Activated CD4-positive, alpha-beta T cell treated with anti-CD3 and anti-CD28 coated beads, Interleukin-2, Interleukin-4, amounts not matched to agents 100 ng/mL and 50 ng/mL, durations not matched to agents 16 hours and 8 hours (primary cell): ENCODE measurements at regions not wholly inside any gene's neighbourhood (a gene's known extent, or its start where the extent isn't known, plus 50 kb on each side); places are given as distances from the start of the nearest gene placed in this dataset.

Source experiments
- DNase-seq: peaks from one replicate; pipeline ENCODE4 v3.0.0-alpha.2; 2020; ENCODE audit warnings: low spot score

- DNase-seq: no peak
Observed at GRCh38 chr18:61256291-61256690, 76.9 kb upstream of the CDH20 start.

DNA sequence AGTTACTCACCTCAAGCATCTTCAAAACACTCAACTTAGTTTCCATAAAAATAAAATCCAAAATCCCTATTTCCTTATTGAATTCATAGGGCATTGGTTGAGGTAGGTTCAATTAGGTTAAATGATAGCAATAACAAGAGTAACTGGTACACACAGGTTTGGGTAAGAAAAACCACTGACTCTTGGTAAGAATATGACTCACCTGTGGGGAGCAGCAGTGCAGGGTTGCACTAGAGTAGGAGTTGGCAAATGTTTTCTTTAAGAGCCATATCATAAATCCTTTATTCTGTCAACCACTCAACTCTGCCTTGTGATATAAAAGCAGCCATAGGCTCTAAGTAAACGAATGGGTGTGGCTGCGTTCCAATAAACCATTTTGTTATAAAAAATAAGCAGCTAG is 71.4 kb upstream of the CDH20 start:
- DNase-seq: no peak

DNA sequence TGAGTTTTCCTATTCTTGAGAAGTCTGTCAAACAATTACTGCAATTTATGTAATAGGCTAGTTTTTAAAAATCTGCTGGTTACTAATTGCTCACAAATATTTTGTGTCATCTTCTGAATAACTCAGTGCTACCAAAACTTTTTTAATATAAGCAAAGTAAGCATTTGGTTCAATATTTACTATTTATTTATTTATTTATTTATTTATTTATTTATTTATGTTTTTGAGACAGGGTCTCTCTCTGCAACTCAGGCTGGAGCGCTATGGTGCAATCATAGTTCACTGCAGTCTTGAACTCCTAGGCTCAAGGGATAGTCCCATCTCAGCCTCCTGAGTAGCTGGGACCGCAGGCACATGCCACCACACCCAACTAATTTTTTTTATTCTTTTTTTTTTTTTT is 60.4 kb upstream of the CDH20 start:
- DNase-seq: no peak

DNA sequence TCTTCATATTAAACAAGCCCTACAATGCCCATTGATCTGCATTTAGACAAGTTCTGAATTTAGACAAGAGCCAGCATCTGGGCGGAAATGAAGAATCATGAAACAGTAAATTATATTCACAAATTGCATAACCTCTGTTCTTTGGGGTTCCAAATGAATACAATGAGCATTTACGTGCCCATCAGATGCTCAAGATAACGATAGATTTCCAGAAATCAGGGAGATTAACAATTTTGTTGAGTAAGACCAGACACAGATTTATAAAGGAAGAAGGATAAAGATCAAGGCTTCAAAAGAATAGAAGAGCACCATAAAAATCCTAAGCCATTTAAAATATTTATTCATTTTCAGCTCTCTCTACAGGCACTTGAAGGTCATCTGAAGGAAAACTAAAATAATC is 59.7 kb upstream of the CDH20 start:
- no peak for DNase-seq

- no peak for DNase-seq
Observed at GRCh38 chr18:61274416-61274960, 58.7 kb upstream of the CDH20 start.

- DNase-seq: no peak
Observed at GRCh38 chr18:61277808-61278207, 55.4 kb upstream of the CDH20 start.

DNA sequence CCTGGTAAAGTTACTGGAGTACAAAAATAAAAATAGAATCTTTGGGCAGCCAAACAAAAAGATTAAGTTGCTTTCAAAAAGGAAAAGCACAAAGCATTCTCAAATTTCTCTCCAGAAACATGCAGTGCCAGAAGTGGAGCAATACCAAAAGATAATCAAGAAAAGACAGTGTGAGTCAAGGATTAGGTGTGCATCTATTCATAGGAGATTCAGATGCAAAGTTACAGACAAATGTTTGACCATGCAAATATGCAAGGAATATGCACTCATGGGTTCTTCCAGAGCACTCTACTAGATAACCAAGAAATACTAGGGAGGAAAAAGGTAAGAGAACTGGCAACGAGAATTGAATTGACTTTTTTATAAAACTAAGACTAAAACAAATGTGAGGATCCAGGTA is 51.8 kb upstream of the CDH20 start:
- DNase-seq: no peak

- no peak for DNase-seq
Observed at GRCh38 chr18:61282926-61283325, 50.3 kb upstream of the CDH20 start.
